IMR-90 (cell line): ENCODE measurements at regions not wholly inside any gene's neighbourhood (a gene's known extent, or its start where the extent isn't known, plus 50 kb on each side); places are given as distances from the start of the nearest gene placed in this dataset.

Source experiments
- ATAC-seq: fragments of 200-7000 bp; cut with Tn5 transposase; 2 replicates; pipeline ENCODE4 v1.9.1; 2020; ENCODE audit warnings: low read depth, mild to moderate bottlenecking, moderate library complexity
- BruUV-seq: library from RNA; stranded (reverse); fragments of 400-500 nt; replicated peaks from 2 replicates; lab custom pipeline; 2021; lab: Mats Ljungman, UMichigan
- CTCF ChIA-PET: fragments of 300-600 bp; formaldehyde crosslinking; extraction: SDS; loops from one replicate; lab custom pipeline; 2021; ENCODE audit warnings: antibody characterized with exemption; lab: Yijun Ruan, JAX
- POLR2A ChIA-PET: fragments of 300-600 bp; sonication (Branson Sonifier 250); formaldehyde crosslinking; loops from one replicate; lab custom pipeline; 2022; ENCODE audit warnings: antibody characterized with exemption; ENCODE audit not compliant: unreplicated experiment; lab: Charles Lee
- DNase-seq: peaks from one replicate; pipeline ENCODE4 v3.0.0; 2013
- H2AFZ ChIP-seq: replicated peaks from 2 replicates; pipeline ENCODE3; 2013; ENCODE audit warnings: low read length, mild to moderate bottlenecking; ENCODE audit not compliant: poor library complexity
- H2AK5ac ChIP-seq: 2 replicates; pipeline ENCODE4 v1.6.1; 2013; ENCODE audit warnings: low read depth, low read length, inconsistent platforms
- H2AK9ac ChIP-seq: replicated peaks from 2 replicates; pipeline ENCODE3; 2013; ENCODE audit warnings: mild to moderate bottlenecking, low read depth, low read length, moderate library complexity; ENCODE audit not compliant: poor library complexity
- H2BK120ac ChIP-seq: 2 replicates; pipeline ENCODE4 v1.6.1; 2013; ENCODE audit warnings: low read depth, low read length, inconsistent platforms
- H2BK15ac ChIP-seq: 3 replicates; pipeline ENCODE4 v1.6.1; 2013; ENCODE audit warnings: low read depth, low read length, inconsistent platforms
- H2BK20ac ChIP-seq: 2 replicates; pipeline ENCODE4 v1.6.1; 2013; ENCODE audit warnings: low read depth, mild to moderate bottlenecking, inconsistent platforms, low read length, moderate library complexity
- H2BK5ac ChIP-seq: 2 replicates; pipeline ENCODE4 v1.6.1; 2013; ENCODE audit warnings: mild to moderate bottlenecking, low read depth, low read length, inconsistent platforms; ENCODE audit not compliant: poor library complexity, severe bottlenecking
- H3K14ac ChIP-seq: replicated peaks from 2 replicates; pipeline ENCODE4 v1.6.1; 2013; ENCODE audit warnings: low read depth, low read length, inconsistent platforms
- H3K18ac ChIP-seq: 2 replicates; pipeline ENCODE4 v1.6.1; 2013; ENCODE audit warnings: low read depth, low read length, control low read depth
- H3K23ac ChIP-seq: 2 replicates; pipeline ENCODE4 v1.6.1; 2013; ENCODE audit warnings: low read depth, low read length, inconsistent platforms
- H3K27ac ChIP-seq: 2 replicates; pipeline ENCODE4 v1.5.1; 2013; ENCODE audit warnings: mild to moderate bottlenecking, control low read depth, low read length; ENCODE audit not compliant: insufficient read depth
- H3K27me3 ChIP-seq: 2 replicates; pipeline ENCODE4 v1.6.1; 2013; ENCODE audit warnings: low read length; ENCODE audit not compliant: control insufficient read depth, insufficient read depth
- H3K36me3 ChIP-seq: 2 replicates; pipeline ENCODE4 v1.6.1; 2013; ENCODE audit warnings: low read length, mixed read lengths; ENCODE audit not compliant: control insufficient read depth, insufficient read depth
- H3K4ac ChIP-seq: 2 replicates; pipeline ENCODE4 v1.6.1; 2013; ENCODE audit warnings: low read depth, low read length, inconsistent platforms
- H3K4me1 ChIP-seq: 2 replicates; pipeline ENCODE4 v1.6.1; 2013; ENCODE audit warnings: low read length, mixed read lengths; ENCODE audit not compliant: control insufficient read depth, insufficient read depth
- H3K4me2 ChIP-seq: 2 replicates; pipeline ENCODE4 v1.6.1; 2013; ENCODE audit warnings: low read depth, mild to moderate bottlenecking, control low read depth, low read length, moderate library complexity
- H3K4me3 ChIP-seq: 2 replicates; pipeline ENCODE4 v1.5.1; 2013; ENCODE audit warnings: low read depth, mild to moderate bottlenecking, control low read depth, low read length, moderate library complexity; ENCODE audit not compliant: insufficient read depth
- H3K56ac ChIP-seq: 2 replicates; pipeline ENCODE4 v1.6.1; 2013; ENCODE audit warnings: low read length, inconsistent platforms; ENCODE audit not compliant: insufficient read depth; ENCODE audit errors: extremely low read depth
- H3K79me1 ChIP-seq, 2 experiments: 2 replicates each; pipeline ENCODE4 v1.6.1; 2013; ENCODE audit warnings: low read length in 2 of 2, inconsistent platforms in 1 of 2, low read depth in 1 of 2
- H3K9ac ChIP-seq: 2 replicates; pipeline ENCODE4 v1.6.1; 2013; ENCODE audit warnings: low read depth, low read length, control low read depth
- H3K9me1 ChIP-seq: 2 replicates; pipeline ENCODE4 v1.6.1; 2013; ENCODE audit warnings: low read length, inconsistent platforms; ENCODE audit not compliant: insufficient read depth
- H3K9me3 ChIP-seq: 2 replicates; pipeline ENCODE4 v1.6.1; 2013; ENCODE audit warnings: low read length; ENCODE audit not compliant: control insufficient read depth, insufficient read depth
- H4K20me1 ChIP-seq: 2 replicates; pipeline ENCODE4 v1.6.1; 2013; ENCODE audit warnings: low read length, inconsistent platforms; ENCODE audit not compliant: insufficient read depth
- H4K5ac ChIP-seq: 2 replicates; pipeline ENCODE4 v1.6.1; 2013; ENCODE audit warnings: mild to moderate bottlenecking, low read depth, low read length, control low read depth
- H4K8ac ChIP-seq, 2 experiments: 2 replicates each; pipeline ENCODE4 v1.6.1; 2013; ENCODE audit warnings: low read depth in 2 of 2, low read length in 2 of 2, control low read depth in 1 of 2, inconsistent platforms in 1 of 2
- H4K91ac ChIP-seq: 2 replicates; pipeline ENCODE4 v1.6.1; 2013; ENCODE audit warnings: low read depth, low read length, inconsistent platforms; ENCODE audit not compliant: insufficient read depth
- CEBPB ChIP-seq: IDR thresholded peaks from 2 replicates; pipeline ENCODE4 v1.6.1; 2012; ENCODE audit warnings: low read depth, low read length, improper control_type of control experiment
- CHD1 ChIP-seq: IDR thresholded peaks from 2 replicates; pipeline ENCODE4 v1.6.1; 2012; ENCODE audit warnings: low read depth, low read length, improper control_type of control experiment
- CTCF ChIP-seq: conservative IDR thresholded peaks from 2 replicates; pipeline ENCODE4 v1.5.1; 2012; ENCODE audit warnings: mild to moderate bottlenecking, low read depth, low read length, improper control_type of control experiment
- ELK1 ChIP-seq: fragments of 150-350 bp; IDR thresholded peaks from 2 replicates; pipeline ENCODE4 v1.6.1; 2016; ENCODE audit warnings: low read depth, mild to moderate bottlenecking, low read length, moderate library complexity, borderline replicate concordance
- FOS ChIP-seq: fragments of 150-350 bp; IDR thresholded peaks from 2 replicates; pipeline ENCODE4 v1.6.1; 2016; ENCODE audit warnings: low read depth, low read length
- MAFK ChIP-seq: IDR thresholded peaks from 2 replicates; pipeline ENCODE4 v1.6.1; 2012; ENCODE audit warnings: low read depth, low read length, improper control_type of control experiment
- MAZ ChIP-seq: IDR thresholded peaks from 2 replicates; pipeline ENCODE4 v1.6.1; 2012; ENCODE audit warnings: low read depth, mild to moderate bottlenecking, low read length, improper control_type of control experiment, moderate library complexity, borderline replicate concordance
- MXI1 ChIP-seq: IDR thresholded peaks from 2 replicates; pipeline ENCODE4 v1.6.1; 2012; ENCODE audit warnings: low read depth, mild to moderate bottlenecking, low read length, moderate library complexity, borderline replicate concordance
- NFE2L2 ChIP-seq: fragments of 150-350 bp; IDR thresholded peaks from 2 replicates; pipeline ENCODE4 v1.6.1; 2016; ENCODE audit warnings: low read depth, mild to moderate bottlenecking, low read length
- POLR2A ChIP-seq: IDR thresholded peaks from 2 replicates; pipeline ENCODE4 v1.6.1; 2012; ENCODE audit warnings: mild to moderate bottlenecking, low read depth, low read length
- RFX5 ChIP-seq: IDR thresholded peaks from 2 replicates; pipeline ENCODE4 v1.8.0; 2012; ENCODE audit warnings: low read depth, mild to moderate bottlenecking, low read length, moderate library complexity
- SMC3 ChIP-seq: fragments of 150-350 bp; IDR thresholded peaks from 2 replicates; pipeline ENCODE4 v1.6.1; 2016; ENCODE audit warnings: low read depth, mild to moderate bottlenecking, antibody characterized with exemption, low read length, moderate library complexity
- USF2 ChIP-seq: fragments of 150-350 bp; IDR thresholded peaks from 2 replicates; pipeline ENCODE4 v1.6.1; 2017; ENCODE audit warnings: mild to moderate bottlenecking, antibody characterized with exemption, low read length, low read depth
- WGBS, 2 experiments: methylation state at CpG; one replicate each; pipeline versions ENCODE4 v1.1.5 to v1.1.7; 2013; ENCODE audit warnings: missing lambda C conversion rate in 2 of 2; ENCODE audit not compliant: insufficient read length in 1 of 2; ENCODE audit errors: extremely low coverage in 2 of 2; 5-methylcytosine and 5-hydroxymethylcytosine counted together
- dilution Hi-C: fragments of 300-500 bp; cut with HindIII; formaldehyde crosslinking; loops from one replicate; pipeline ENCODE4 v1.14.3; 2018; ENCODE audit warnings: low sequenced_read_pairs; ENCODE audit not compliant: unreplicated experiment
- in situ Hi-C: fragments of 300-500 bp; cut with MboI; formaldehyde crosslinking; loops from 3 replicates; pipeline ENCODE4 v1.14.3; 2019; ENCODE audit warnings: low sequenced_read_pairs, inconsistent platforms, mixed read lengths
- intact Hi-C: fragments of 100-400 bp; cut with micrococcal nuclease; formaldehyde crosslinking; loops from 2 replicates; pipeline ENCODE4 v1.10.0; 2022

- Histone ChIP-seq H3K4me3 (no peak overlapping the region), H2BK120ac (no peak overlapping the region), H3K4me1 (no peaks in the 10 kb centered on the region), H3K23ac (no peak overlapping the region), H3K14ac (no peak overlapping the region), H4K20me1 (no peaks in the 10 kb centered on the region), H3K9me1 (no peaks in the 10 kb centered on the region), H4K8ac (no peak overlapping the region), H3K79me1 (no peaks in the 10 kb centered on the region), H2BK20ac (no peak overlapping the region), H2AK5ac (no peak overlapping the region), H2BK15ac (no peak overlapping the region), H3K4ac (no peak overlapping the region), H4K5ac (no peak overlapping the region), H2AFZ (no peak overlapping the region), H4K91ac (no peak overlapping the region), H2BK5ac (no peak overlapping the region), H3K56ac (no peak overlapping the region), H3K27ac (no peak overlapping the region), H3K9ac (no peak overlapping the region), H3K27me3 (no peaks in the 10 kb centered on the region), H3K18ac (no peak overlapping the region), H3K4me2 (no peak overlapping the region), H2AK9ac (no peak overlapping the region), H3K36me3 (no peaks in the 10 kb centered on the region), H3K9me3 (no peaks in the 10 kb centered on the region)
- no peak for ATAC-seq
- TF ChIP-seq MXI1: no peak
- TF ChIP-seq FOS: no peak
- TF ChIP-seq MAFK: no peak
- TF ChIP-seq CHD1: no peak
- no peak for TF ChIP-seq CTCF
- no peak for TF ChIP-seq ELK1
- no peak for TF ChIP-seq CEBPB
- TF ChIP-seq SMC3: no peak
- no peak for TF ChIP-seq NFE2L2
- no peak for TF ChIP-seq RFX5
- TF ChIP-seq POLR2A: no peak
- TF ChIP-seq MAZ: no peak
- TF ChIP-seq USF2: no peak
- POLR2A ChIA-PET: no interaction called here
- dilution Hi-C loops: no loop called here
- no CpG with 5 or more reads among the region's 1 CpG for WGBS, 2 experiments
- CTCF ChIA-PET: interaction anchor here (0.6 kb wide), 1 partner anchor 103 kb away, joined by 3 read pairs; no protein-coding TSS in a partner anchor
- no peak for DNase-seq
- in situ Hi-C loops: no loop called here
- intact Hi-C loops: no loop called here
- BruUV-seq: no TSS peak
Measured at GRCh38 chr1:110811529-110811928, 61.4 kb upstream of the CD53 start.
